ENCODE measurements at regions not wholly inside any gene's neighbourhood (a gene's known extent, or its start where the extent isn't known, plus 50 kb on each side); places are given as distances from the start of the nearest gene placed in this dataset.

DNA sequence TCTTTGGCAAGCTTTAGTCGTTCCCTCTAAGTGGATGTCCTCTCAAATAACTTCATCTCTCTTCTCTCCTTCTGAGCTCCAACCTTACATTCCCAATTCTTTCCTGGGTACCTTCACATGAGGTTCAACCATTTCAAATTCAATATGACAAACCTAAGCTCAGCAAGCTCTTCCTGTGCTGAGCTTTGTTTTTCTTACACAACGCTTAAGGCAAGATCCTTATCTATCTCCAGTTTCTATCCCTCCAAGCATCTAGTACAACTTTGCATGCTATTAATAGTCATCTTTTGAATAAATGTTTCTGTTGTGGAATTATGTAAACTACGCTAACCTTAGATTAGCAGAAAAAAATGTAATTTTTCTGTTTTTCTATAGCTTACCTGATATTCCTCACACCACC, 63.7 kb upstream of the IFNG-AS1 start:
- no peaks in the 10 kb centered on the region for H3K36me3 ChIP-seq (ENCODE audit: control insufficient read depth in 2 of 2, insufficient read depth in 1 of 2, low read length in 2 of 2)
- POLR2A ChIA-PET: no interaction called here

DNA sequence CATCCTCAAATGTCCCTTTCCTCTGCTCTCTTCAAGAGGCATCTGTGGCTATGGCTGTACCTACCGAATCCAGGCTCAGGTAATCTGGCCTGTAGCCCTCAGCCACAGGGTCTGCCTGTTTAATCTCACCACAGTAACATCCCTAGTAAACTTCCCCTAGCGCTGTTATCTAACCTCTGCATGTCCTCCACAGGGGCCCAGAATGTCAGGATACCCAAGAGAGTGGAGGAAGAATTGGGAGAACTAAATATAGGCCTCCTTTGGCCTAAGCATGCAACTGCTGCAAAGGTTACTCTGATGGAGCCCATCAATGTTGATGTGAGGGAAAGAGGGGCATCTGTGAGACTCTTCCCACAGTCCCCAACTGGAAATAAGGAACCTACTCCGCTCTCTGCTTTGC, 63.2 kb upstream of the IFNG-AS1 start:
- Histone ChIP-seq H3K9me3 (ENCODE audit: control insufficient read depth, insufficient read depth, low read depth, low read length) (no peaks in the 10 kb centered on the region), H3K4me1 (ENCODE audit: control insufficient read depth, insufficient read depth, low read length) (peaks cover 6% of the 10 kb centered on the region), H3K36me3 (ENCODE audit: control insufficient read depth in 2 of 2, insufficient read depth in 1 of 2, low read length in 2 of 2) (no peaks in the 10 kb centered on the region), H3K4me3 (ENCODE audit: low read depth, low read length) (no peak overlapping the region), H3K27ac (ENCODE audit: extremely low read depth, low read depth, low read length) (no peak overlapping the region)
- ChIA-PET CTCF (interaction anchor here (0.6 to 1.5 kb wide), 3 partner anchors 8 to 418 kb away, joined by 3 to 6 read pairs (median 4); no protein-coding TSS in a partner anchor), POLR2A (no interaction called here)
- TF ChIP-seq ZNF785 (tag by site-specific recombination; IDR thresholded peaks at IDR 0.05) (no peak), ZNF623 (tag by site-specific recombination; IDR thresholded peaks at IDR 0.05) (no peak), REPIN1 (tag by site-specific recombination; IDR thresholded peaks at IDR 0.05; ENCODE audit: low read depth) (no peak), ZBTB17 (tag by site-specific recombination; IDR thresholded peaks at IDR 0.05) (no peak), ZNF585B (tag by site-specific recombination; IDR thresholded peaks at IDR 0.05) (no peak), IKZF3 (tag by site-specific recombination; IDR thresholded peaks at IDR 0.05) (no peak), MZF1 (tag by site-specific recombination; IDR thresholded peaks at IDR 0.05; ENCODE audit: borderline replicate concordance) (no peak), KLF8 (tag by site-specific recombination; IDR thresholded peaks at IDR 0.05) (no peak), ZNF544 (tag by site-specific recombination; IDR thresholded peaks at IDR 0.05) (no peak), KLF16 (tag by site-specific recombination; IDR thresholded peaks at IDR 0.05) (no peak), ZBTB1 (tag by site-specific recombination; IDR thresholded peaks at IDR 0.05) (no peak), KLF10 (tag by site-specific recombination; IDR thresholded peaks at IDR 0.05) (no peak), ZBTB21 (tag by site-specific recombination; IDR thresholded peaks at IDR 0.05) (no peak), ZSCAN16 (tag by site-specific recombination; IDR thresholded peaks at IDR 0.05) (no peak), WT1 (tag by site-specific recombination; IDR thresholded peaks at IDR 0.05) (no peak)
- TF ChIP-seq, protein P1, sequence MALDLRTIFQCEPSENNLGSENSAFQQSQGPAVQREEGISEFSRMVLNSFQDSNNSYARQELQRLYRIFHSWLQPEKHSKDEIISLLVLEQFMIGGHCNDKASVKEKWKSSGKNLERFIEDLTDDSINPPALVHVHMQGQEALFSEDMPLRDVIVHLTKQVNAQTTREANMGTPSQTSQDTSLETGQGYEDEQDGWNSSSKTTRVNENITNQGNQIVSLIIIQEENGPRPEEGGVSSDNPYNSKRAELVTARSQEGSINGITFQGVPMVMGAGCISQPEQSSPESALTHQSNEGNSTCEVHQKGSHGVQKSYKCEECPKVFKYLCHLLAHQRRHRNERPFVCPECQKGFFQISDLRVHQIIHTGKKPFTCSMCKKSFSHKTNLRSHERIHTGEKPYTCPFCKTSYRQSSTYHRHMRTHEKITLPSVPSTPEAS (tag by site-specific recombination; IDR thresholded peaks at IDR 0.05): no peak
- TF ChIP-seq, protein P2, sequence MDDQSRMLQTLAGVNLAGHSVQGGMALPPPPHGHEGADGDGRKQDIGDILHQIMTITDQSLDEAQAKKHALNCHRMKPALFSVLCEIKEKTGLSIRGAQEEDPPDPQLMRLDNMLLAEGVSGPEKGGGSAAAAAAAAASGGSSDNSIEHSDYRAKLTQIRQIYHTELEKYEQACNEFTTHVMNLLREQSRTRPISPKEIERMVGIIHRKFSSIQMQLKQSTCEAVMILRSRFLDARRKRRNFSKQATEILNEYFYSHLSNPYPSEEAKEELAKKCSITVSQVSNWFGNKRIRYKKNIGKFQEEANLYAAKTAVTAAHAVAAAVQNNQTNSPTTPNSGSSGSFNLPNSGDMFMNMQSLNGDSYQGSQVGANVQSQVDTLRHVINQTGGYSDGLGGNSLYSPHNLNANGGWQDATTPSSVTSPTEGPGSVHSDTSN (CRISPR knock-in tag; IDR thresholded peaks at IDR 0.05): no peak
- TF ChIP-seq, protein P3, sequence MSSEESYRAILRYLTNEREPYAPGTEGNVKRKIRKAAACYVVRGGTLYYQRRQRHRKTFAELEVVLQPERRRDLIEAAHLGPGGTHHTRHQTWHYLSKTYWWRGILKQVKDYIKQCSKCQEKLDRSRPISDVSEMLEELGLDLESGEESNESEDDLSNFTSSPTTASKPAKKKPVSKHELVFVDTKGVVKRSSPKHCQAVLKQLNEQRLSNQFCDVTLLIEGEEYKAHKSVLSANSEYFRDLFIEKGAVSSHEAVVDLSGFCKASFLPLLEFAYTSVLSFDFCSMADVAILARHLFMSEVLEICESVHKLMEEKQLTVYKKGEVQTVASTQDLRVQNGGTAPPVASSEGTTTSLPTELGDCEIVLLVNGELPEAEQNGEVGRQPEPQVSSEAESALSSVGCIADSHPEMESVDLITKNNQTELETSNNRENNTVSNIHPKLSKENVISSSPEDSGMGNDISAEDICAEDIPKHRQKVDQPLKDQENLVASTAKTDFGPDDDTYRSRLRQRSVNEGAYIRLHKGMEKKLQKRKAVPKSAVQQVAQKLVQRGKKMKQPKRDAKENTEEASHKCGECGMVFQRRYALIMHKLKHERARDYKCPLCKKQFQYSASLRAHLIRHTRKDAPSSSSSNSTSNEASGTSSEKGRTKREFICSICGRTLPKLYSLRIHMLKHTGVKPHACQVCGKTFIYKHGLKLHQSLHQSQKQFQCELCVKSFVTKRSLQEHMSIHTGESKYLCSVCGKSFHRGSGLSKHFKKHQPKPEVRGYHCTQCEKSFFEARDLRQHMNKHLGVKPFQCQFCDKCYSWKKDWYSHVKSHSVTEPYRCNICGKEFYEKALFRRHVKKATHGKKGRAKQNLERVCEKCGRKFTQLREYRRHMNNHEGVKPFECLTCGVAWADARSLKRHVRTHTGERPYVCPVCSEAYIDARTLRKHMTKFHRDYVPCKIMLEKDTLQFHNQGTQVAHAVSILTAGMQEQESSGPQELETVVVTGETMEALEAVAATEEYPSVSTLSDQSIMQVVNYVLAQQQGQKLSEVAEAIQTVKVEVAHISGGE (tag by site-specific recombination; conservative IDR thresholded peaks at IDR 0.05; ENCODE audit: low read depth): no peak

More for the DNA sequence above, 63.7 kb upstream of the IFNG-AS1 start:
- H3K4me1 ChIP-seq (ENCODE audit: control insufficient read depth, insufficient read depth, low read length): peaks cover 6% of the 10 kb centered on the region
- H3K4me3 ChIP-seq (ENCODE audit: low read depth, low read length): no peak overlapping the region
- H3K9me3 ChIP-seq (ENCODE audit: control insufficient read depth, insufficient read depth, low read depth, low read length): no peaks in the 10 kb centered on the region
- TF ChIP-seq ZBTB8A (tag by site-specific recombination; IDR thresholded peaks at IDR 0.05) (no peak), YY2 (tag by site-specific recombination; IDR thresholded peaks at IDR 0.05) (no peak), ZNF311 (tag by site-specific recombination; IDR thresholded peaks at IDR 0.05; ENCODE audit: borderline replicate concordance) (no peak), ZNF121 (tag by site-specific recombination; IDR thresholded peaks at IDR 0.05) (no peak), ZNF558 (tag by site-specific recombination; IDR thresholded peaks at IDR 0.05) (no peak), KLF9 (tag by site-specific recombination; IDR thresholded peaks at IDR 0.05; ENCODE audit: low read depth) (no peak), ZNF302 (tag by site-specific recombination; IDR thresholded peaks at IDR 0.05; ENCODE audit: low read depth) (no peak), ZNF747 (tag by site-specific recombination; IDR thresholded peaks at IDR 0.05) (no peak), ZNF175 (tag by site-specific recombination; IDR thresholded peaks at IDR 0.05) (no peak), ZNF37A (tag by site-specific recombination; IDR thresholded peaks at IDR 0.05) (no peak), KLF7 (tag by site-specific recombination; IDR thresholded peaks at IDR 0.05; ENCODE audit: borderline replicate concordance) (no peak), ZNF114 (tag by site-specific recombination; IDR thresholded peaks at IDR 0.05) (no peak), ZNF248 (tag by site-specific recombination; IDR thresholded peaks at IDR 0.05) (no peak), ZNF354C (tag by site-specific recombination; IDR thresholded peaks at IDR 0.05; ENCODE audit: borderline replicate concordance, low read depth) (no peak), RBAK (tag by site-specific recombination; IDR thresholded peaks at IDR 0.05) (no peak), ZNF654 (tag by site-specific recombination; IDR thresholded peaks at IDR 0.05; ENCODE audit: low read depth) (no peak), ZNF548 (tag by site-specific recombination; IDR thresholded peaks at IDR 0.05) (no peak), ZBTB1 (tag by site-specific recombination; IDR thresholded peaks at IDR 0.05) (no peak)
- TF ChIP-seq, protein P4, sequence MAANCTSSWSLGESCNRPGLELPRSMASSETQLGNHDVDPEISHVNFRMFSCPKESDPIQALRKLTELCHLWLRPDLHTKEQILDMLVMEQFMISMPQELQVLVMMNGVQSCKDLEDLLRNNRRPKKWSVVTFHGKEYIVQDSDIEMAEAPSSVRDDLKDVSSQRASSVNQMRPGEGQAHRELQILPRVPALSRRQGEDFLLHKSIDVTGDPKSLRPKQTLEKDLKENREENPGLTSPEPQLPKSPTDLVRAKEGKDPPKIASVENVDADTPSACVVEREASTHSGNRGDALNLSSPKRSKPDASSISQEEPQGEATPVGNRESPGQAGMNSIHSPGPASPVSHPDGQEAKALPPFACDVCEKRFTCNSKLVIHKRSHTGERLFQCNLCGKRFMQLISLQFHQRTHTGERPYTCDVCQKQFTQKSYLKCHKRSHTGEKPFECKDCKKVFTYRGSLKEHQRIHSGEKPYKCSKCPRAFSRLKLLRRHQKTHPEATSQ (tag by site-specific recombination; IDR thresholded peaks at IDR 0.05): no peak
- TF ChIP-seq, protein P5, sequence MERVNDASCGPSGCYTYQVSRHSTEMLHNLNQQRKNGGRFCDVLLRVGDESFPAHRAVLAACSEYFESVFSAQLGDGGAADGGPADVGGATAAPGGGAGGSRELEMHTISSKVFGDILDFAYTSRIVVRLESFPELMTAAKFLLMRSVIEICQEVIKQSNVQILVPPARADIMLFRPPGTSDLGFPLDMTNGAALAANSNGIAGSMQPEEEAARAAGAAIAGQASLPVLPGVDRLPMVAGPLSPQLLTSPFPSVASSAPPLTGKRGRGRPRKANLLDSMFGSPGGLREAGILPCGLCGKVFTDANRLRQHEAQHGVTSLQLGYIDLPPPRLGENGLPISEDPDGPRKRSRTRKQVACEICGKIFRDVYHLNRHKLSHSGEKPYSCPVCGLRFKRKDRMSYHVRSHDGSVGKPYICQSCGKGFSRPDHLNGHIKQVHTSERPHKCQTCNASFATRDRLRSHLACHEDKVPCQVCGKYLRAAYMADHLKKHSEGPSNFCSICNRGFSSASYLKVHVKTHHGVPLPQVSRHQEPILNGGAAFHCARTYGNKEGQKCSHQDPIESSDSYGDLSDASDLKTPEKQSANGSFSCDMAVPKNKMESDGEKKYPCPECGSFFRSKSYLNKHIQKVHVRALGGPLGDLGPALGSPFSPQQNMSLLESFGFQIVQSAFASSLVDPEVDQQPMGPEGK (tag by site-specific recombination; IDR thresholded peaks at IDR 0.05): no peak
- CTCF ChIA-PET: interaction anchor here (0.6 to 1.5 kb wide), 3 partner anchors 14 to 417 kb away, joined by 3 to 6 read pairs (median 4); no protein-coding TSS in a partner anchor
- no peak overlapping the region for H3K27ac ChIP-seq (ENCODE audit: extremely low read depth, low read depth, low read length)

All from HEK293 (cell line).